LNCAP (cell line): ENCODE measurements at regions not wholly inside any gene's neighbourhood (a gene's known extent, or its start where the extent isn't known, plus 50 kb on each side); places are given as distances from the start of the nearest gene placed in this dataset.
A peak's percentile ranks its signal among the peaks of the same experiment; 100 is the strongest.

Experiments used
- TF ChIP-seq, protein P1 (sequence below): fragments of 450-650 bp; IDR thresholded peaks from 2 replicates; pipeline ENCODE4 v1.5.1; 2017; ENCODE audit warnings: mild to moderate bottlenecking

DNA sequence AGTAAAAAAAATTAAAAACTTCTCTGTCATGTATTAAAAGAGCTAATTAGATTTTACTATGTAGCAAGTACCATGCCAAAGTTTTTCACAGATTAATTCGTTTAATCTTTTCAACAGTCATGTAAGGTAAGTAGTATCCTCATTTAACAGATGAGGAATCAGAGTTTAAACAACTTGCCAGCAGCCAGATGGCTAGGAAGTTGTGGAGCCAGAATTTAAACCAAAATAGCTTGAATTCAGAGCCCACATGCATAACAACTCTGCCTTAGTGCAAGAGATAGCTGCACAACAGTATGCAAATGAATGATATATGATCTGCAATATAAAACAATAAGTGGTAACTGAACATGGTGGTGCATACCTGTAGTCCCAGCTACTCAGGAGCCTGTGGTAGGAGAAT, 75.3 kb downstream of the NAP1L3 start:
- TF ChIP-seq, protein P1, sequence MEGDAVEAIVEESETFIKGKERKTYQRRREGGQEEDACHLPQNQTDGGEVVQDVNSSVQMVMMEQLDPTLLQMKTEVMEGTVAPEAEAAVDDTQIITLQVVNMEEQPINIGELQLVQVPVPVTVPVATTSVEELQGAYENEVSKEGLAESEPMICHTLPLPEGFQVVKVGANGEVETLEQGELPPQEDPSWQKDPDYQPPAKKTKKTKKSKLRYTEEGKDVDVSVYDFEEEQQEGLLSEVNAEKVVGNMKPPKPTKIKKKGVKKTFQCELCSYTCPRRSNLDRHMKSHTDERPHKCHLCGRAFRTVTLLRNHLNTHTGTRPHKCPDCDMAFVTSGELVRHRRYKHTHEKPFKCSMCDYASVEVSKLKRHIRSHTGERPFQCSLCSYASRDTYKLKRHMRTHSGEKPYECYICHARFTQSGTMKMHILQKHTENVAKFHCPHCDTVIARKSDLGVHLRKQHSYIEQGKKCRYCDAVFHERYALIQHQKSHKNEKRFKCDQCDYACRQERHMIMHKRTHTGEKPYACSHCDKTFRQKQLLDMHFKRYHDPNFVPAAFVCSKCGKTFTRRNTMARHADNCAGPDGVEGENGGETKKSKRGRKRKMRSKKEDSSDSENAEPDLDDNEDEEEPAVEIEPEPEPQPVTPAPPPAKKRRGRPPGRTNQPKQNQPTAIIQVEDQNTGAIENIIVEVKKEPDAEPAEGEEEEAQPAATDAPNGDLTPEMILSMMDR: no peak

DNA sequence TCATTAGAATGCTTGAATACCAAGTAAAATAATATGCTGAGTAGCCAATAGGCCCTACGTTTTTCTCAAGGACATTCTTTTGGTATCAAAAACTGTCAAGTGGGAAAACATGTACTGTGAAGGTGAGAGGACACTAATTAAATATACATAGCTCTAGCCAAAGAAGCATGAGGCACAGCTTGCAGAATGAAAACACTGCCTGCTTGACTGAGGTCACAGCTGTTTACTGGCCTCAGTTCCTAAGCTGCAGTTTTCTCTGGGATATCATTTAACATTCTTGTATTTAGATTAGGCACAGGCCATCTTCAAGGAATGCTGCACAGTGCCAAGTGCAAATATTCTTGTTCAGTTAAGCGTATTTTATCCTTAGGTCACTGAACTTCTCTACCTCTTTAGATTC, 78.6 kb downstream of the NAP1L3 start:
- TF ChIP-seq, protein P1: no peak

DNA sequence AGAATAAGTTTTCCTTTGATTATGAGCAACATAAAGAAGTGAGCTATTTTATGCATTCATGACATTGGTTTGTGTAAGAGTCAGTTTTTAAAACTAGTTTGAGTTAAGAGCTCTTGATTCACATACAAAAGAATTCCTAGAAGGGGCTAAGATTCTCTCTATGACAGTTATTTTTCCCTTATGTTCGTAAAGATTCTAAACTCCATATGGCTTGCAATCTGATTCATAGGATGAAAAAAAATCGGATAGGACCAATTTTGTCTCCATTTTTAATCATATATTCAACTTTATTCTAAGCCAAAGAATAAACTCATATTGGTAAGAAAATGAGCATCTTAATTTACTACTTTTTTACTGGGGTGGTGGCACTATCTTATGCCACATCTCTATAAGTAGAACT, 79.4 kb downstream of the NAP1L3 start:
- TF ChIP-seq, protein P1: no peak

DNA sequence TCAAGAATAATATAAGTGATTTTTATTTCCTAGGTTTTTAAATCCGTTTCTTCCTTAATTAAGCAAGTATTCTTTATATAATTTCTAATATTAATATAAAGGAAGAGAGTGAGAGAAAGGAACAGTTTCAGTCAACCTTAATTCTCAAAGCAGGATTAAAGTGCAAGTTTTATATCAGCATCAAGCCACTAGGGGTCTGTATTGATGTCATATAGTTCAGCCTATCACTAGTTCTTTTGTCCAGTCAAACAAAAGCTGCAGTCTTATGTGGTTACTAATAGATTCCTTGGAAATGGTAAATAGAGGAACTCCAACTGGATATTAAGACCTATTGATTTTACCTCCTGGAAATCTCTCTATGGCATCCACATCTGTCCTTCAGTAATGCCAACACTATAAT, 82.0 kb downstream of the NAP1L3 start:
- TF ChIP-seq, protein P1: no peak

DNA sequence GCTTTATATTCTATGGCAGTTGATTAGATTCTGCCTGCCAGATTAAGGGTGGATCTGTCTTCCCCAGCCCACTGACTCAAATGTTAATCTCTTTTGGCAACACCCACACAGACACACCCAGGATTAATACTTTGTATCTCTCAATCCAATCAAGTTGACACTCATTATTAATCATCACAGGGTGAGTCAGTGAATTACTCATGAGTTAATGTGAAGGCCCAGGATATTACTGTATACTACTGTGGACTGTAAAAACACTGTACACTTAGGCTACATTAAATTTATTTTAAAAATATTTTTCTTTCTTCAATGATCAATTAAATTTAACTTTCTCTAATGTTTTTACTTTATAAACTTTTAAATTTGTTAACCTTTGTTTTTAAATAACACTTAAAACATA, 87.7 kb downstream of the NAP1L3 start:
- TF ChIP-seq, protein P1: no peak

DNA sequence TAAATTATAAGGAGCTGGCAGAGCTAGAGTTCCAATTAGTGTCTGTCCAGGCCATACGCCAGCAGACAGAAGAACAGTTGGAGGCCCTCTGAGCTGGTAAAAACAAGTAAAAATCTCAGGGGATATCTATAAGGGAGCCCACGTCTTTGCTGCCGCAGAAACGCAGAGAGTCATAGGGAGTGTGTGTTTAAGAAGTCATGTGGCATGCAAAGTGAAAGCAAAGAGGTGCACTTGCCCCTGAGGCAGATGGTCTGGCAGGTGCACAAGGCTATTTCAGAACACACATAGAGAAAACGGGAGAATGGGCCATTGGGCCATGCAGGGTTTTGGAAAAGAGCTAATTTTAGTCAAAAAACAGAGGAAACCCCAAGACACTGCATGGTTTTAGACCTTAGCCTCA, 92.7 kb downstream of the NAP1L3 start:
- TF ChIP-seq, protein P1: no peak

DNA sequence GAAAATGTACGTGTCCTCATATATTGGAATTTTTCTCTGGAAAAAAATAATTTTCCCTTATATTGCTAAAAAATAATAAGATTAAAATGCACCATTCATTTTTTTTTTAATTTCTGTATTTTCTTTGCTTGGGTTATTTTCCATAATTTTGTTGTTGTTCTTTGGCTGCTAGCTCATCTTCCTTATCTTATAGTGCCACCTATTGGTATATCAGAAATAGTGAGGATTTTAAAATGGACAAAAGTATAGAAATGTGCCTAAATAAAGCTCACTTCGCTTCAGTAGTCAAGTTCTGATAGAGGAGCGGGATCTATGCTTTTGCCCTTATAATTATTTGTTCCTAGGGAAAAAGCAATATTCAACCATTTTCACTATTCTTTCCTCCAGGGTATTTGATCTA, 134.8 kb downstream of the NAP1L3 start:
- TF ChIP-seq, protein P1: peak; percentile 48; the same call in 1 of the 2 replicates

DNA sequence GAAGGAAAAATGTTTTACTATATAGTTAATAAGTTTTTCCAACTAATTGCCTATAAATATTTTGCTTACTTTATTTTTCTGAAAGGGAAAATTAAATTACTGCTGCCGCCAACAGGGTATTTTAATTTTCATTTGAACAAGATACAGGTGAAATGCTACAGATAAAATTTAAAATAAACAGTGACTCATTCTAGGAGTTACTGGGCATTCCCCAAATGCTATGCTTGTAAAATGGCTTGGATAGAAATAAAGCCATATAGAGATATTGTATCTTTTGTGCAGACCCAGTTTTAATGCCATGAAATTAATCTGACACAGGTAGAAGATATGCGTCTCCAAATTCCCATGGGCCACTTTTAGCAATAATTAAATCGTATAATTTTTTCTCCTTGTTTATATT, 144.5 kb downstream of the NAP1L3 start:
- TF ChIP-seq, protein P1: no peak
